ENCODE measurements at regions not wholly inside any gene's neighbourhood (a gene's known extent, or its start where the extent isn't known, plus 50 kb on each side); places are given as distances from the start of the nearest gene placed in this dataset.

DNA sequence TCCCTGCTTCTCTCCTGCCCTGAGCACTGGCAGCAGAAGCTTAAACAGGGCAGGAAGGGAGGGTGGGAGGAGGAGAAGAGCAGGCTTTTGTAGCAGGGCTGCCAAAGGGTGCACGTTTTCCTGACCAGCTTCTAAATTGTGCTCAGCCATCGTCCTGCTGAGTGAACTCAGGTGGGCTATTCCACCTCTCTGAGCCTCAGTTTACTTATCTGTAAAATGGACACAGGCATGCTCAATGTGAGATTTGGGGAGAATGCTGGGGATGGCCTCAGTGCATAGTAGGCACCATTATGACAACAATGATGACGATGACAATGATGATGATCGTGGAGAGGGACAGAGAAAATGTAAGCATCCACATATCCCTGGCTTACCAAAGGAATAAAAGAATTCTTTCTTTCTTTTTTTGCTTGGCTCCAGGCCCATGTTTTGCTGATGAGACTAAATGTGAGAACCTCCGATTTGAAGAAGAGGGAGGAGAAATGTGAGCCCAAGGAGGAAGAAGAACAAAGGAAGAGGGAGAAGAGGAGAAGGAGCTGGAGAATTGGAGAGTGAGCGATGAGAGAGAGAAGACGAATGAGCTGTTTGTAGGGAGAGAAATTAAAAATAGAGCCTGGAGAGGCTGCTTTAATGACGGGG, 105.5 kb upstream of the MYL2 start:
- TF ChIP-seq CTCF (IDR thresholded peaks at IDR 0.05; ENCODE audit: low read depth, low read length, missing input control) (no peak), RAD21 (IDR thresholded peaks at IDR 0.05) (no peak), RXRA (IDR thresholded peaks at IDR 0.05) (no peak), SP1 (IDR thresholded peaks at IDR 0.05) (no peak), GABPA (IDR thresholded peaks at IDR 0.05 in 1 of 2, conservative IDR thresholded peaks at IDR 0.05 in 1 of 2) (no peak), YY1 (IDR thresholded peaks at IDR 0.05) (no peak), HNF4G (IDR thresholded peaks at IDR 0.05) (no peak), JUND (IDR thresholded peaks at IDR 0.05) (no peak), EGR1 (IDR thresholded peaks at IDR 0.05; ENCODE audit: low read depth in 2 of 2) (no peak)
- TF ChIP-seq, protein P1, sequence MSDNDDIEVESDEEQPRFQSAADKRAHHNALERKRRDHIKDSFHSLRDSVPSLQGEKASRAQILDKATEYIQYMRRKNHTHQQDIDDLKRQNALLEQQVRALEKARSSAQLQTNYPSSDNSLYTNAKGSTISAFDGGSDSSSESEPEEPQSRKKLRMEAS (IDR thresholded peaks at IDR 0.05): no peak
